ENCODE measurements at regions not wholly inside any gene's neighbourhood (a gene's known extent, or its start where the extent isn't known, plus 50 kb on each side); places are given as distances from the start of the nearest gene placed in this dataset.

GRCh38 chr2:189253836-189254235, 74.3 kb upstream of the COL5A2 start:
- H3K4me1 ChIP-seq (ENCODE audit: control insufficient read depth, insufficient read depth, low read length) = peaks cover 35% of the 10 kb centered on the region
- no peaks in the 10 kb centered on the region for H3K9me3 ChIP-seq (replicated peaks; ENCODE audit: low read length)
- no peak overlapping the region for H3K4me3 ChIP-seq (ENCODE audit: low read length)
- H3K27me3 ChIP-seq (ENCODE audit: control insufficient read depth, insufficient read depth, low read length) = no peaks in the 10 kb centered on the region
- no peaks in the 10 kb centered on the region for H3K36me3 ChIP-seq (ENCODE audit: insufficient read depth, low read length)
- H3K4me2 ChIP-seq (ENCODE audit: low read length) = peak overlapping the region; percentile 61
- H3K9ac ChIP-seq (ENCODE audit: low read depth, low read length) = peak overlapping the region; percentile 18

GRCh38 chr2:189254268-189254883, 74.8 kb upstream of the COL5A2 start:
- H3K9me3 ChIP-seq (replicated peaks; ENCODE audit: low read length) = no peaks in the 10 kb centered on the region
- H3K36me3 ChIP-seq (ENCODE audit: insufficient read depth, low read length) = no peaks in the 10 kb centered on the region
- H3K4me2 ChIP-seq (ENCODE audit: low read length) = peak overlapping the region; percentile 61
- peak overlapping the region; percentile 10 for H3K4me3 ChIP-seq (ENCODE audit: low read length)
- peak overlapping the region; percentile 18 for H3K9ac ChIP-seq (ENCODE audit: low read depth, low read length)
- no peaks in the 10 kb centered on the region for H3K27me3 ChIP-seq (ENCODE audit: control insufficient read depth, insufficient read depth, low read length)
- peaks cover 30% of the 10 kb centered on the region for H3K4me1 ChIP-seq (ENCODE audit: control insufficient read depth, insufficient read depth, low read length)

GRCh38 chr2:189255711-189256110, 76.2 kb upstream of the COL5A2 start:
- Histone ChIP-seq H3K27me3 (ENCODE audit: control insufficient read depth, insufficient read depth, low read length) (no peaks in the 10 kb centered on the region), H3K4me2 (ENCODE audit: low read length) (no peak overlapping the region), H3K4me3 (ENCODE audit: low read length) (no peak overlapping the region)

GRCh38 chr2:189258616-189259365, 79.2 kb upstream of the COL5A2 start:
- no peak overlapping the region for H3K9ac ChIP-seq (ENCODE audit: low read depth, low read length)
- H3K27me3 ChIP-seq (ENCODE audit: control insufficient read depth, insufficient read depth, low read length) = no peaks in the 10 kb centered on the region
- H3K4me2 ChIP-seq (ENCODE audit: low read length) = no peak overlapping the region
- peaks cover 29% of the 10 kb centered on the region for H3K4me1 ChIP-seq (ENCODE audit: control insufficient read depth, insufficient read depth, low read length)
- no peaks in the 10 kb centered on the region for H3K9me3 ChIP-seq (replicated peaks; ENCODE audit: low read length)
- H3K36me3 ChIP-seq (ENCODE audit: insufficient read depth, low read length) = no peaks in the 10 kb centered on the region
- no peak overlapping the region for H3K4me3 ChIP-seq (ENCODE audit: low read length)

More at GRCh38 chr2:189255711-189256110, 76.2 kb upstream of the COL5A2 start:
- Histone ChIP-seq H3K4me1 (ENCODE audit: control insufficient read depth, insufficient read depth, low read length) (peaks cover 27% of the 10 kb centered on the region), H3K36me3 (ENCODE audit: insufficient read depth, low read length) (no peaks in the 10 kb centered on the region), H3K9ac (ENCODE audit: low read depth, low read length) (no peak overlapping the region), H3K9me3 (replicated peaks; ENCODE audit: low read length) (no peaks in the 10 kb centered on the region)

- H3K9me3 ChIP-seq (replicated peaks; ENCODE audit: low read length) = no peaks in the 10 kb centered on the region
- H3K9ac ChIP-seq (ENCODE audit: low read depth, low read length) = no peak overlapping the region
- H3K27me3 ChIP-seq (ENCODE audit: control insufficient read depth, insufficient read depth, low read length) = no peaks in the 10 kb centered on the region
- H3K4me2 ChIP-seq (ENCODE audit: low read length) = no peak overlapping the region
- H3K4me1 ChIP-seq (ENCODE audit: control insufficient read depth, insufficient read depth, low read length) = peaks cover 14% of the 10 kb centered on the region
- no peaks in the 10 kb centered on the region for H3K36me3 ChIP-seq (ENCODE audit: insufficient read depth, low read length)
- no peak overlapping the region for H3K4me3 ChIP-seq (ENCODE audit: low read length)
These were observed 80.8 kb upstream of the COL5A2 start for GRCh38 chr2:189260361-189260814.

GRCh38 chr2:189261431-189261841, 81.9 kb upstream of the COL5A2 start:
- Histone ChIP-seq H3K4me2 (ENCODE audit: low read length) (peak overlapping the region; percentile 42), H3K4me3 (ENCODE audit: low read length) (no peak overlapping the region), H3K9me3 (replicated peaks; ENCODE audit: low read length) (no peaks in the 10 kb centered on the region), H3K9ac (ENCODE audit: low read depth, low read length) (no peak overlapping the region), H3K27me3 (ENCODE audit: control insufficient read depth, insufficient read depth, low read length) (no peaks in the 10 kb centered on the region), H3K4me1 (ENCODE audit: control insufficient read depth, insufficient read depth, low read length) (peaks cover 14% of the 10 kb centered on the region), H3K36me3 (ENCODE audit: insufficient read depth, low read length) (no peaks in the 10 kb centered on the region)

GRCh38 chr2:189261916-189262315, 82.4 kb upstream of the COL5A2 start:
- Histone ChIP-seq H3K9ac (ENCODE audit: low read depth, low read length) (no peak overlapping the region), H3K9me3 (replicated peaks; ENCODE audit: low read length) (no peaks in the 10 kb centered on the region), H3K4me2 (ENCODE audit: low read length) (peak overlapping the region; percentile 42), H3K36me3 (ENCODE audit: insufficient read depth, low read length) (no peaks in the 10 kb centered on the region), H3K4me1 (ENCODE audit: control insufficient read depth, insufficient read depth, low read length) (peaks cover 15% of the 10 kb centered on the region), H3K4me3 (ENCODE audit: low read length) (no peak overlapping the region), H3K27me3 (ENCODE audit: control insufficient read depth, insufficient read depth, low read length) (no peaks in the 10 kb centered on the region)

- Histone ChIP-seq H3K36me3 (ENCODE audit: insufficient read depth, low read length) (no peaks in the 10 kb centered on the region), H3K4me1 (ENCODE audit: control insufficient read depth, insufficient read depth, low read length) (peaks cover 36% of the 10 kb centered on the region), H3K9me3 (replicated peaks; ENCODE audit: low read length) (no peaks in the 10 kb centered on the region), H3K4me3 (ENCODE audit: low read length) (no peak overlapping the region), H3K4me2 (ENCODE audit: low read length) (no peak overlapping the region), H3K27me3 (ENCODE audit: control insufficient read depth, insufficient read depth, low read length) (no peaks in the 10 kb centered on the region), H3K9ac (ENCODE audit: low read depth, low read length) (no peak overlapping the region)
These were observed 86.2 kb upstream of the COL5A2 start for GRCh38 chr2:189265696-189266320.

- H3K4me1 ChIP-seq (ENCODE audit: control insufficient read depth, insufficient read depth, low read length) = peaks cover 22% of the 10 kb centered on the region
- H3K9ac ChIP-seq (ENCODE audit: low read depth, low read length) = peak overlapping the region; percentile 81
- no peaks in the 10 kb centered on the region for H3K36me3 ChIP-seq (ENCODE audit: insufficient read depth, low read length)
- no peaks in the 10 kb centered on the region for H3K9me3 ChIP-seq (replicated peaks; ENCODE audit: low read length)
- H3K4me3 ChIP-seq (ENCODE audit: low read length) = no peak overlapping the region
- peak overlapping the region; percentile 69 for H3K4me2 ChIP-seq (ENCODE audit: low read length)
- H3K27me3 ChIP-seq (ENCODE audit: control insufficient read depth, insufficient read depth, low read length) = no peaks in the 10 kb centered on the region
These were observed 87.9 kb upstream of the COL5A2 start for GRCh38 chr2:189267491-189267890.

- H3K4me3 ChIP-seq (ENCODE audit: low read length) = no peak overlapping the region
- H3K4me1 ChIP-seq (ENCODE audit: control insufficient read depth, insufficient read depth, low read length) = peaks cover 22% of the 10 kb centered on the region
- H3K27me3 ChIP-seq (ENCODE audit: control insufficient read depth, insufficient read depth, low read length) = no peaks in the 10 kb centered on the region
- H3K9me3 ChIP-seq (replicated peaks; ENCODE audit: low read length) = no peaks in the 10 kb centered on the region
- H3K4me2 ChIP-seq (ENCODE audit: low read length) = peak overlapping the region; percentile 69
- H3K9ac ChIP-seq (ENCODE audit: low read depth, low read length) = peak overlapping the region; percentile 81
- no peaks in the 10 kb centered on the region for H3K36me3 ChIP-seq (ENCODE audit: insufficient read depth, low read length)
These were observed 88.5 kb upstream of the COL5A2 start for GRCh38 chr2:189267925-189268579.

- no peak overlapping the region for H3K4me3 ChIP-seq (ENCODE audit: low read length)
- H3K4me2 ChIP-seq (ENCODE audit: low read length) = peak overlapping the region; percentile 62
- H3K27me3 ChIP-seq (ENCODE audit: control insufficient read depth, insufficient read depth, low read length) = no peaks in the 10 kb centered on the region
- no peaks in the 10 kb centered on the region for H3K9me3 ChIP-seq (replicated peaks; ENCODE audit: low read length)
- H3K9ac ChIP-seq (ENCODE audit: low read depth, low read length) = peak overlapping the region; percentile 81
- no peaks in the 10 kb centered on the region for H3K36me3 ChIP-seq (ENCODE audit: insufficient read depth, low read length)
- H3K4me1 ChIP-seq (ENCODE audit: control insufficient read depth, insufficient read depth, low read length) = peaks cover 26% of the 10 kb centered on the region
These were observed 89.2 kb upstream of the COL5A2 start for GRCh38 chr2:189268763-189269162.

All from skeletal muscle satellite cell (primary cell).